ENCODE measurements at regions not wholly inside any gene's neighbourhood (a gene's known extent, or its start where the extent isn't known, plus 50 kb on each side); places are given as distances from the start of the nearest gene placed in this dataset.

DNA sequence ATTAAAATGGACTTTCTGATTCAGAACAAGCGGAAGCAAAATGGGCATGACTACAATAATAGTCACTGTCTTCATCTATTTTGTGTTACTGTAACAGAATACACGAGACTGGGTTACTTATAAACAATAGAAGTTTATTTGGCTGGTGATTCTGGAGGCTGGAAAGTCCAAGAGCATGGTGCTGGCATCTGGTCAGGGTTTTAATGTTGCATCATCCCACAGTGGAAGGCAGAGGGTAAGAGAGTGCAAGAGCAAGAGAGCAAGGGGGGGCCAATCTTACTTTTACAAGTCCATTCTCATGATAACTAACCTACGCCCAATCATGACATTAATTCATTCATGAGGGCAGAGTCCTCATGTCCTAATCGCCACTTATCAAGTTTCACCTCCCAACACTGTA is 189.2 kb downstream of the TOX3 start:
- TF ChIP-seq, protein P1, sequence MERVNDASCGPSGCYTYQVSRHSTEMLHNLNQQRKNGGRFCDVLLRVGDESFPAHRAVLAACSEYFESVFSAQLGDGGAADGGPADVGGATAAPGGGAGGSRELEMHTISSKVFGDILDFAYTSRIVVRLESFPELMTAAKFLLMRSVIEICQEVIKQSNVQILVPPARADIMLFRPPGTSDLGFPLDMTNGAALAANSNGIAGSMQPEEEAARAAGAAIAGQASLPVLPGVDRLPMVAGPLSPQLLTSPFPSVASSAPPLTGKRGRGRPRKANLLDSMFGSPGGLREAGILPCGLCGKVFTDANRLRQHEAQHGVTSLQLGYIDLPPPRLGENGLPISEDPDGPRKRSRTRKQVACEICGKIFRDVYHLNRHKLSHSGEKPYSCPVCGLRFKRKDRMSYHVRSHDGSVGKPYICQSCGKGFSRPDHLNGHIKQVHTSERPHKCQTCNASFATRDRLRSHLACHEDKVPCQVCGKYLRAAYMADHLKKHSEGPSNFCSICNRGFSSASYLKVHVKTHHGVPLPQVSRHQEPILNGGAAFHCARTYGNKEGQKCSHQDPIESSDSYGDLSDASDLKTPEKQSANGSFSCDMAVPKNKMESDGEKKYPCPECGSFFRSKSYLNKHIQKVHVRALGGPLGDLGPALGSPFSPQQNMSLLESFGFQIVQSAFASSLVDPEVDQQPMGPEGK (CRISPR knock-in tag; IDR thresholded peaks at IDR 0.05; ENCODE audit: borderline replicate concordance), result no peak
- TF ChIP-seq ZFP30 (CRISPR knock-in tag; IDR thresholded peaks at IDR 0.05) (no peak), OSR1 (CRISPR knock-in tag; IDR thresholded peaks at IDR 0.05) (no peak), SNAI2 (CRISPR knock-in tag; IDR thresholded peaks at IDR 0.05) (no peak), ZNF8 (CRISPR knock-in tag; IDR thresholded peaks at IDR 0.05) (no peak), RARB (CRISPR knock-in tag; IDR thresholded peaks at IDR 0.05) (no peak)
- TF ChIP-seq, protein P2, sequence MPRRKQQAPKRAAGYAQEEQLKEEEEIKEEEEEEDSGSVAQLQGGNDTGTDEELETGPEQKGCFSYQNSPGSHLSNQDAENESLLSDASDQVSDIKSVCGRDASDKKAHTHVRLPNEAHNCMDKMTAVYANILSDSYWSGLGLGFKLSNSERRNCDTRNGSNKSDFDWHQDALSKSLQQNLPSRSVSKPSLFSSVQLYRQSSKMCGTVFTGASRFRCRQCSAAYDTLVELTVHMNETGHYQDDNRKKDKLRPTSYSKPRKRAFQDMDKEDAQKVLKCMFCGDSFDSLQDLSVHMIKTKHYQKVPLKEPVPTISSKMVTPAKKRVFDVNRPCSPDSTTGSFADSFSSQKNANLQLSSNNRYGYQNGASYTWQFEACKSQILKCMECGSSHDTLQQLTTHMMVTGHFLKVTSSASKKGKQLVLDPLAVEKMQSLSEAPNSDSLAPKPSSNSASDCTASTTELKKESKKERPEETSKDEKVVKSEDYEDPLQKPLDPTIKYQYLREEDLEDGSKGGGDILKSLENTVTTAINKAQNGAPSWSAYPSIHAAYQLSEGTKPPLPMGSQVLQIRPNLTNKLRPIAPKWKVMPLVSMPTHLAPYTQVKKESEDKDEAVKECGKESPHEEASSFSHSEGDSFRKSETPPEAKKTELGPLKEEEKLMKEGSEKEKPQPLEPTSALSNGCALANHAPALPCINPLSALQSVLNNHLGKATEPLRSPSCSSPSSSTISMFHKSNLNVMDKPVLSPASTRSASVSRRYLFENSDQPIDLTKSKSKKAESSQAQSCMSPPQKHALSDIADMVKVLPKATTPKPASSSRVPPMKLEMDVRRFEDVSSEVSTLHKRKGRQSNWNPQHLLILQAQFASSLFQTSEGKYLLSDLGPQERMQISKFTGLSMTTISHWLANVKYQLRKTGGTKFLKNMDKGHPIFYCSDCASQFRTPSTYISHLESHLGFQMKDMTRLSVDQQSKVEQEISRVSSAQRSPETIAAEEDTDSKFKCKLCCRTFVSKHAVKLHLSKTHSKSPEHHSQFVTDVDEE (CRISPR knock-in tag; IDR thresholded peaks at IDR 0.05), result no peak
